ENCODE measurements at regions not wholly inside any gene's neighbourhood (a gene's known extent, or its start where the extent isn't known, plus 50 kb on each side); places are given as distances from the start of the nearest gene placed in this dataset.
"Not testable (repeated sequence)": the region's sequence is repeated elsewhere in the genome, so short reads cannot be mapped to it uniquely, and the experiment has no call there.

DNA sequence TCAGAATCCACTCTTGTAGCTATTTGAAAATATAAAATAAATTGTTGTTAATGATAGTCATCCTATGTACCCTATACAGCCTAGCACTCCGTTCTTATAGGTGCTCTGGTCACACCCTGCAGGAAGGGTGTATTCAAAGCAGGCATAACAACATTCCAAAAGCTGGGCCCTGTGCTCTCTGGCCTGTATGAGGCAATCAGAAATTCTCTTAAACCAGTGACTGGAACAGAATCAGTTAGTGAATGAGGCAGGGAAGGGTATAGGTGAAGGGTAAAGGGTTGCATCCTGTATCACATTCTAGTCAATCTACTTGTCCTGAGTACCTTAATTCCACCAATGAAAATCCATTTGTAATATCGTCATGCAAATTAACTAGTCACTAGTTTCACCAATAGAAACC, 154.5 kb upstream of the ZNF217 start:
- DNase-seq (ENCODE audit: low read depth), result no peak

DNA sequence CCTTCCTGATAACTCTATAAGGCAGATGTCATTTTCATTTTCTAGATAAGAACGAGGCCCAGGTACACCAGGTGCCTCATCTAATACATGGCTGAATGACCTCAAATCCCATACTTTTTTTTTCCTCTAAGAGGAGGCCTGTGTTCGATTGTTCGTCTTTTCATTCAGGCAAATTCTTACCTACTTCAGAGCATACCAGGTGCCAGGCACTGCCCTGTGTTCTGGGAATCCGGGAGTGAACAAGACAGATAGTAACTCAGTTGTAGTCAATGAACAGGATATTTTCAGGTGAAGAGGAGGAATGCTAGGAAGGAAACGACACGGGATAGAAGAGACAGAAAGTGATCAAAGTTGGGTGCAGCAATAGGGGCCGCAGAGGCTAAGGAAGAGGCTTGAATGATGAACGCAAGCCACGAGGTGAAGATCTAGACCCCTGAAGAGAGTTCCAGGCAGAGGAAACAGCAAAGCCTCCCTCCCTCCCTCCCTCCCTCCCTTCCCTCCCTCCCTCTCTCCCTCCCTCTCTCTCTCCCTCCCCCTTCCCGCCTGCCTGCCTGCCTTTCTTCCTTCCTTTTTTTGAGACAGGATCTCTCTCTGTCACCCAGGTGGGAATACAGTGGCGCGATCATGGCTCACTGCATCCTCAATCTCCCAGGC, 150.1 kb upstream of the ZNF217 start:
- no peak for DNase-seq (ENCODE audit: low read depth)

DNA sequence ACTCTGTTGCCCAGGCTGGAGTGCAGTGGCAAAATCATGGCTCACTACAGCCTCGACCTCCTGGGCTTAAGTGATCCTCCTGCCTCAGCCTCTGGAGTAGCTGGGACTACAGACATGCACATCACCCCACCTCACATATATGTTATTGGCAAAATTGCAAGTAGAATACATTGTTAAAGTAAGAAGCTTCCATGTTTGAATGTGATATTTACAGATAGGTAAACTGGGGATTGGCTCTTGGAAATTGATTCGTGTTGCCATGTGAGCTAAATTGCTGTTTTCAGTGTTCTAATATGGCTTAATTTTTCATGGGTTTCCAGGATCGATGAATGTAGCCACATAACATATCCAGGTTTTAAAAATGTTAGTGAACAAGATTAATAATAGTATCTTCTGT, 149.0 kb upstream of the ZNF217 start:
- no peak for DNase-seq (ENCODE audit: low read depth)

- no peak for DNase-seq (ENCODE audit: low read depth)
Measured at GRCh38 chr20:53741726-53742028, 148.0 kb upstream of the ZNF217 start.

- peak; percentile 59 for DNase-seq (ENCODE audit: low read depth)
Measured at GRCh38 chr20:53739799-53740785, 146.5 kb upstream of the ZNF217 start.

GRCh38 chr20:53738945-53739798, 145.5 kb upstream of the ZNF217 start:
- peak; percentile 46 for DNase-seq (ENCODE audit: low read depth)

DNA sequence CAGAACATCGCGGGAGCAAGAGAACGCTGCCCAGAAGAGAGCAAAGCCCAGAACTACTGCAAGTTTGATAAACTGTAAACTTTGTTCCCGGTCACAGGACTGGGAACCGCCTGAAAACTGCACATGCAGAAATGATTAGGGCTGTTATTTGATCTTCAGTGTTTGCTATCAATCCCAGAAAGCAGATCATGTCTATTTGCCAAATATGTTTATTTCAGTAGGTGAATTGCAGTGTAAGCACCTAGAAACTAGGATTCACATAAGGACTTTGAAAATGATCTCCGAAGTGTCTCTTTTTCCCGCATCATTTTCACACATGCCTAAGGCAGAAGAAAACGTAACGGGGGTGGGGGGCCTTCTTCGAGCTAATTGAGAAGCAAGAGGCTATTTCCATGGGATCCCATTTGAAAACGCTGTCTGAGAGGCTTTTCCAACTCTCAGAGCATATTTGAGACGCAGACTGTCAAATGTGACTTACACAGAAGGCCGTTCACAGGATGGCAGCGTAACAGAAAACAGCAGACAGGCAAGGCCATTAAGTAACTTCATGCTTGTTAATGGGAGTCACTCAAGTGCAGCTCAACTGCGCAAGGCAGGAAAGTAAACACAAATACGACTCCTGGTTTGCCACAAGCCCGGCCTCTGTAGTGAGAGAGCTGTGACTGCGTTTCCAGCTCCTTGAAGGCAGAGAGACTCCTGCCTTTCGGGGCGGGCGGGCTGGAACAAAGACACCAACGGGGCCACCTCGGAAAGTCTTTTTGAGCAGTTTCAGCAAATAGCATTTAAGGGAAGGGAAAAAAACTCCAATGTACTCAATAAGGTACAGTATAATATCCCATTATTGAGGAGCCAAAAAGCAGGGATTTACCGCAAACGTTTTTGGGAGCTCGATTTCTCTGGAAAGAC, 144.7 kb upstream of the ZNF217 start:
- peak; percentile 97 for DNase-seq (ENCODE audit: low read depth)

DNA sequence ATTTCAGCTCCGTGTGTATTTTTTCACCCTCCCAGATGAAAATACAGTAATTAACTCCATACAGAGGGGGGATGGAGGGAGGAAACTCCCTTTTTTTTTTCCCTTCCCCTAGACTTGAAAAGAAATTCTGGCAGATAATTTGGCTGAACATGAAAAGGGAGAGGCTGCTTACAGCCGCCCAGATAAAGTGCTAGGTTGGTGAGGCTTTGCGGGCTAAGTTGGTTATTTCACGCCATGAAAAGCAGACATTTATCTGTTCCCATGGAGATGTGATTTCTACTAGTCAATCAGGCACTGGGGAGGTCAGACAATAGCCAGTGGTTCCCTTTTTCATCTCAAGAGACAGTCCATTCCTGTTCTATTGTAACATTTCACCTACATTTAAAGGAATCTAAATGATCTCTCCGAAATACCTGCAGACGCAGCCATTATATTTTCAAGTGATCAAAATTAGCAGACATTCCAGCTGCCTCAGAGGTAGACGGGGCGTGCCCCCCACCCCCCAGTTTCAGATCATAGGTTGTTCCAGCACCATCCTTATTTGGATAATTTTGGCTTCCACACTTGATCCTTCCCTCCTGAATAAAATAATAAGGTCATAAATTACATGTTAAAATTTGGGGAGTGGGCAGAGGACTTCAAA, 143.9 kb upstream of the ZNF217 start:
- DNase-seq (ENCODE audit: low read depth), result peak; percentile 41

GRCh38 chr20:53736757-53737395, 143.2 kb upstream of the ZNF217 start:
- peak; percentile 64 for DNase-seq (ENCODE audit: low read depth)

DNA sequence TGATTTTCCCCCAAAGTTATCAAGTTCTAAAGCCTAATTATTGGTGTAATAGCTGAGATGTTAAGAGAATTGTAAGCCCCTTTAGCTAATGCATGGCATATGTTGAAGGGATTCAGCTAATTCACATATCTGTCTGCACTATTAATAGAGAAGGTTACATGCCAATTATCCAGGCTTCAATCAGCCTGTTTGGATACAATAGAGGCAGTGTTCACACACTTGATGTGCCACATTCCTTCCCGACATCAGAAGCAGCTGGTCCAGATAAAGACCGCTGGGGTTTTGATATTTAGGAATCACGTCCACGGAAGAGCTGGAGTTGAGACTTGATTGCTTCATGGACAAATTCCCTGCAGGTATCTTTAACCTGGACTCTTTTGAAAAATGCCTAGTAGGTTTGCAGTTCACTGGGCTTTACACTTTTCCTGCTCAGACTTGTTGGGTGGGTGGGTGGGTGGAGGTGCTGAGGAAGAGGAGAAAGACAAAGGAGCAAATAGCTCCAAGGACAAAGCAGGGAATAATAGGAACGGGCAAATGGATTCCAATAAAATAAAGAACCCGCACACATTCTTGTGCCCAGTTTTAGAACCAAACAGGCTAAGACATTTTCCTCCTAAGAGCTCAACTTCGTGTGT, 142.6 kb upstream of the ZNF217 start:
- peak; percentile 21 for DNase-seq (ENCODE audit: low read depth)

DNA sequence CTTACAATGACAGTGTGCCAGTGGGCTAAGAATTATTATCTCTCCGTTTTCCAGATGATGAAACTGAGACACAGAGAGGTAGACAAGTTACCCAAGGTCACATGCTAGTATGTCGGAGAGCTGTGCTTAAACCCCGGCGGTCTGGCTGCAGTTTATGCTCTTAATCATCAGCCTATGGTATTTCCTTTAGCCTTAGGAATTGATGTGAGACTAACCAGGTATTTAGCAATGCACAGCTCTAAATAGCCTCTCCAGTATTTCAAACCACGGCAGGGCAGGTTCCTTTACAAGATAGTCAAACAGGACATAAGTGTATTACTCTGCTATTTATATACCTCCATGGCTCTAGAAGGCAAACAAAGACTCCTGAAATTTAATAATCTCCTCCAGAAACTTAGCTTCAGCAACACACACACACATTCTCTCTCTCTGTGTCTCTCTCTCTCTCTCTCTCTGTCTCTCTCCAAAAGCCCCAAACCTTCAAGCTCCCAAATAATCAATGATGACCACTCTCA, 142.0 kb upstream of the ZNF217 start:
- peak; percentile 96 for DNase-seq (ENCODE audit: low read depth)

- peak; percentile 46 for DNase-seq (ENCODE audit: low read depth)
Measured at GRCh38 chr20:53734006-53734688, 140.5 kb upstream of the ZNF217 start.

DNA sequence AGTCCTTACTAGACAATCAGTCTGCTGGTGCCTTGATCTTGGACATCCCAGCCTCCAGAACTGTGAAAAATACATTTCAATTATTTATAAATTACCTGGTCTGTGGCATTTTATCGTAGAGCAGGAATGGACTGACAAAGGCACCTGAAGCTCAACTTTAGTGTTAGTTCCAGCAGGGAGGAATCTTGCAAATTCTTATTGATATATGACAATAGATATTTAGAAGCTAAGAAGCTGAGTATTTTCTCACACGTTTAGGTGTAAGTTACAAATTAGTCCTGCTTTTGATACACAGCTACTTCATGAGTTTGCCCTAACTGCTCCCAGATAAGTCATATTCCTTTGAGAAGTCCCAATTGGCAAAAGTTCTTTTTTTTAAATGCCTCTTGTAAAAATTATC, 138.0 kb upstream of the ZNF217 start:
- DNase-seq (ENCODE audit: low read depth), result no peak

DNA sequence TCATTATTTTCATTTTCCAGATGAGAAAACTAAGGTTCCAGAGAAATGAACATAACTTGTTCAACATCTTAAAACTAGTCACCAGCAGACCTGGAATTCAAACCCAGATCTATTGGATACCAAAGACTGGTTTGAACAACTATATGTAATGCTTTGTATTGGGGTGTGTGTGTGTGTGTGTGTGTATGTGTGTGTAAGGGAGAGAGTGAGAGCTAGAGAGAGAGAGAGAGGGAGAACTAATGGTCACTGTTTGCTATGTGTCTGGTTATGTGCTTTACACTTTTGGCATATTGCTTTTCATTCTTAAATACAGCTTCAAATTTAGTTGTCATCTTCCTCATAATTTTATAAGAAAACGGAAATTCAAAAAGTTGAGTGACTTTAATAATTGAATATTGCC, 134.7 kb upstream of the ZNF217 start:
- DNase-seq (ENCODE audit: low read depth), result no peak

GRCh38 chr20:53727239-53727638, 133.6 kb upstream of the ZNF217 start:
- DNase-seq (ENCODE audit: low read depth), result not testable (repeated sequence)

DNA sequence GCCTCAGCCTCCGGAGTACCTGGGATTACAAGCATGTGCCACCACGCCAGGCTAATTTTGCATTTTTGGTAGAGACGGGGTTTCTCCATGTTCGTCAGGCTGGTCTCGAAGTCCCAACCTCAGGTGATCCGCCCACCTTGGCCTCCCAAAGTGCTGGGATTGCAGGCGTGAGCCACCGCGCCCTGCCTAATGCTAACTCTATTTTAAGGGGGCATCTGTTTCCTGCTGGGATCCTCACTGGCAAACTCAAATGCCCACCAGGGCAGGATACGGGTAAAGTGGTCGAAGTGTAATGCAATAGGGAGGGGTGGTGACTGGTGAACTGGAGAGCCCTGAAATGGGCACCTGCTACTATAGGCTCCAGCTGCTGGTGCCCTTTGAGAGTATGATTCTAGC, 131.9 kb upstream of the ZNF217 start:
- no peak for DNase-seq (ENCODE audit: low read depth)

GRCh38 chr20:53723621-53724020, 130.0 kb upstream of the ZNF217 start:
- DNase-seq (ENCODE audit: low read depth), result no peak

DNA sequence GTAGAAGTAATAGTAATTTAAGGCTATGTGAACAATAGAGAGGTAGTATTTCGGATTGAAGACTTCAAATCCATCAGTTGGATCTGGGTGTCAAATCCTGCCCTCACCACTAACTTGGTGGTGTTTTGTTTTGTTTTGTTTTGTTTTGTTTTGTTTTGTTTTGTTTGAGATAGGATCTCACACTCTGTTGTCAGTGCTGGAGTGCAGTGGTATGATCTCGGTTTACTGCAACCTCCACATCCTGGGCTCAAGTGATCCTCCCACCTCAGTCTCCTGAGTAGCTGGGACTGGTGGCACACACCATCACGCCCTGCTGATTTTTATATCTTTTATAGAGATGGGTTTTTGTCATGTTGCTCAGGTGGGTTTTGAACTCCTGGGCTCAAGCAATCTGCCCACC, 129.4 kb upstream of the ZNF217 start:
- DNase-seq (ENCODE audit: low read depth), result no peak

GRCh38 chr20:53722515-53723036, 128.9 kb upstream of the ZNF217 start:
- DNase-seq (ENCODE audit: low read depth), result no peak
